ENCODE measurements at regions not wholly inside any gene's neighbourhood (a gene's known extent, or its start where the extent isn't known, plus 50 kb on each side); places are given as distances from the start of the nearest gene placed in this dataset.
A peak's percentile ranks its signal among the peaks of the same experiment; 100 is the strongest.

DNA sequence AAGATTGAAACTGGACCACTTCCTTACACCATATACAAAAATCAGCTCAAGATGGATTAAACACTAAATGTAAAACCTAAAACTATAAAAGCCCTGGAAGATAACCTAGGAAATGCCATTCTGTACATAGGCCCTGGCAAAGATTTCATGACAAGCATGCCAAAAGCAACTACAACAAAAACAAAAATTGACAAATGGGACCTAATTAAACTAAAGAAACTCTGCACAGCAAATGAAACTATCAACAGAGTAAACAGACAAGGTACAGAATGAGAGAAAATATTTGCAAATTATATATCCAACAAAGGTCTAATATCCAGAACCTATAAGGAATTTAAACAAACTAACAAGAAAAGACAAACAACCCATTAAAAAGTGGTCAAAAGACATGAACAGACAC, 173.1 kb upstream of the CCDC54 start:
- TF ChIP-seq, protein P1, sequence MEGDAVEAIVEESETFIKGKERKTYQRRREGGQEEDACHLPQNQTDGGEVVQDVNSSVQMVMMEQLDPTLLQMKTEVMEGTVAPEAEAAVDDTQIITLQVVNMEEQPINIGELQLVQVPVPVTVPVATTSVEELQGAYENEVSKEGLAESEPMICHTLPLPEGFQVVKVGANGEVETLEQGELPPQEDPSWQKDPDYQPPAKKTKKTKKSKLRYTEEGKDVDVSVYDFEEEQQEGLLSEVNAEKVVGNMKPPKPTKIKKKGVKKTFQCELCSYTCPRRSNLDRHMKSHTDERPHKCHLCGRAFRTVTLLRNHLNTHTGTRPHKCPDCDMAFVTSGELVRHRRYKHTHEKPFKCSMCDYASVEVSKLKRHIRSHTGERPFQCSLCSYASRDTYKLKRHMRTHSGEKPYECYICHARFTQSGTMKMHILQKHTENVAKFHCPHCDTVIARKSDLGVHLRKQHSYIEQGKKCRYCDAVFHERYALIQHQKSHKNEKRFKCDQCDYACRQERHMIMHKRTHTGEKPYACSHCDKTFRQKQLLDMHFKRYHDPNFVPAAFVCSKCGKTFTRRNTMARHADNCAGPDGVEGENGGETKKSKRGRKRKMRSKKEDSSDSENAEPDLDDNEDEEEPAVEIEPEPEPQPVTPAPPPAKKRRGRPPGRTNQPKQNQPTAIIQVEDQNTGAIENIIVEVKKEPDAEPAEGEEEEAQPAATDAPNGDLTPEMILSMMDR (IDR thresholded peaks at IDR 0.05; ENCODE audit: extremely low read depth, missing control alignments), result no peak
- DNase-seq (ENCODE audit: low spot score), result no peak

- TF ChIP-seq, protein P1 (IDR thresholded peaks at IDR 0.05; ENCODE audit: extremely low read depth, missing control alignments), result no peak
- DNase-seq (ENCODE audit: low spot score), result no peak
Observed at GRCh38 chr3:107205358-107205757, 171.9 kb upstream of the CCDC54 start.

DNA sequence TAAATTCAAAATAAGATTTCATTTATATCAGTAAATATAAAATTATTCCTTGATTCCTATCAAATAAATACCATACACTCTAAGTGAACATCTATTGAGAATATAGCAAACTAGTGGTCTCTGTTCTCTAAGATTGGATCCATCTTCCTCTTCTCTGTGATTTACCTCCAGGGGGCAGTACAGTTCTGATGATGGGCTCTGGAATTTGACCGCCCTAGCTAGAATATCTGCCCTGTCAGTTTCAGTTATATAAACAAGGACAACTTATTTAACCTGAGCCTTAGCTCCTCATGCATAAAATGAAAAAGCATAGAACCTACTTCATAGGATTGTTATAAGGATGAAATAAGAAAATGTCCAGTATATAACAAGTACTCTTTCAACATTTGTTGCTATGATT, 171.1 kb upstream of the CCDC54 start:
- TF ChIP-seq, protein P1 (IDR thresholded peaks at IDR 0.05; ENCODE audit: extremely low read depth, missing control alignments), result peak; percentile 21
- peak; percentile 29 for DNase-seq (ENCODE audit: low spot score)

DNA sequence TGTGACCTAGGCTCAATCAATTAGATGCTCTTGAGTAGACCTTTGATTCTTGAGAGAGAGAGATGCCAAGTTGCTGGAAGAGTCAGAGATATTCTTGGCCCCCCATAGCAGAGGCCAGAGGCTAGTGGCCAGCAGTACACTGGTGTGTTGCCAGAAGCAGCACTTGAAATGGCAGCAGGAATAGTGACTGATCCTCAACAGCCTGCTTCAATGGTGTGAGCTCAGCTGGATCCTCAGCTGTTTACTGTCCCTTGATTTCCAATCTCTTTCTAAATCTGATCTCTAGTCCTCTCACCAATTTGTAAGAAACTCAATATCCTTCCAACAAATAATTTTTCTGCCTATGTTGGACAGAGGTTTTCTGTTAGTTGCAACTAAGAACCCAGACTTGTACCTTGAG, 170.3 kb upstream of the CCDC54 start:
- TF ChIP-seq, protein P1 (IDR thresholded peaks at IDR 0.05; ENCODE audit: extremely low read depth, missing control alignments), result no peak

DNA sequence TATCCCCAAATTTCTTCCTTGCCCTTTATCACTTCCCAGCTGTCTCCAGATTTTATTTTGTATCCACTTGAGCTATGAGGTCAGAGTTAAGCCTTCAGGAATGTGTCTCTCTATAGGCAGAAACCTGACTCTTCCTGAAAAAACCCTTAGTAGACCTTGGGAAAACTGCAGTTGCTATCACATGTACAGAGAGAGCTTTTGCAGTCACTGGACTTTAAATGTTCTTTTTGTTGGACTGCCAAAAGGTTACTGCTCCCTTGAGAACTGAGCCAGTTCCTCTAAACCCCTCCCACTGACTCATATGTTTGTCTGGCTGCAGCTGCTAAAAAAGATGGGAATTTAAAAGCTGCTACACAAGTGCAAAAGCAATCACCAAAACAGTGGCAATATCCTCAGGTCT, 169.1 kb upstream of the CCDC54 start:
- TF ChIP-seq, protein P1 (IDR thresholded peaks at IDR 0.05; ENCODE audit: extremely low read depth, missing control alignments), result no peak
- DNase-seq (ENCODE audit: low spot score), result no peak

More for the DNA sequence above, 170.3 kb upstream of the CCDC54 start:
- no peak for DNase-seq (ENCODE audit: low spot score)

GRCh38 chr3:107208796-107209195, 168.4 kb upstream of the CCDC54 start:
- TF ChIP-seq, protein P1 (IDR thresholded peaks at IDR 0.05; ENCODE audit: extremely low read depth, missing control alignments), result no peak

GRCh38 chr3:107209302-107209990, 167.8 kb upstream of the CCDC54 start:
- TF ChIP-seq, protein P1 (IDR thresholded peaks at IDR 0.05; ENCODE audit: extremely low read depth, missing control alignments), result no peak

More at GRCh38 chr3:107208796-107209195, 168.4 kb upstream of the CCDC54 start:
- DNase-seq (ENCODE audit: low spot score), result no peak

More at GRCh38 chr3:107209302-107209990, 167.8 kb upstream of the CCDC54 start:
- no peak for DNase-seq (ENCODE audit: low spot score)

All from GM20000 (cell line).